ES-I3 (cell line): ENCODE measurements at regions not wholly inside any gene's neighbourhood (a gene's known extent, or its start where the extent isn't known, plus 50 kb on each side); places are given as distances from the start of the nearest gene placed in this dataset.
"Not testable (repeated sequence)": the region's sequence is repeated elsewhere in the genome, so short reads cannot be mapped to it uniquely, and the experiment has no call there.

Source experiments
- H3K36me3 ChIP-seq: 2 replicates; pipeline ENCODE4 v1.6.1; 2013; ENCODE audit warnings: mild to moderate bottlenecking, low read length, control low read depth, moderate library complexity; ENCODE audit not compliant: insufficient read depth
- H3K4me1 ChIP-seq: 2 replicates; pipeline ENCODE4 v1.6.1; 2013; ENCODE audit warnings: mild to moderate bottlenecking, control low read depth, low read length; ENCODE audit not compliant: insufficient read depth
- H3K9ac ChIP-seq: 2 replicates; pipeline ENCODE4 v1.6.1; 2013; ENCODE audit warnings: low read depth, mild to moderate bottlenecking, low read length, moderate library complexity
- H3K9me3 ChIP-seq: 2 replicates; pipeline ENCODE4 v1.6.1; 2013; ENCODE audit warnings: mild to moderate bottlenecking, low read length, moderate library complexity; ENCODE audit not compliant: control insufficient read depth, insufficient read depth

DNA sequence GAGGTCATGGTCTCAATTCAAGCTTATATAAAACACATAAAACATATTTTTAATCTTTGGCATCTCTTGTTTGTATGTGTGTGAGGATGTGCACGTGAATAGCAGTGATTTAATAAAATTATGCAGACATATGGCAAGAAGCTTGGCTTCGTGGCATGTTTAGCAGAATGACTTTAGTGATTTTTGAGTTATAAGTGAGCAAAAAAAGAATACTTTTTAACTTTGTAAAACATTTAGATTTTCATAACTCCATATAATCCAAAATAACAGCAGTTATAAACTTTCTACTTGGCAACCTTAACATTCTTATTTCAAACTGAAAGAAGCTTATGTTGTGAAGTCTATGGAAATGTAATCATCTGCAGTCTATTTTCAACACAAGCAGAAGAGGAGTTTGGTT is 120.6 kb downstream of the SLITRK1 start:
- Histone ChIP-seq H3K36me3 (no peaks in the 10 kb centered on the region), H3K9me3 (no peaks in the 10 kb centered on the region), H3K9ac (no peak overlapping the region), H3K4me1 (no peaks in the 10 kb centered on the region)

DNA sequence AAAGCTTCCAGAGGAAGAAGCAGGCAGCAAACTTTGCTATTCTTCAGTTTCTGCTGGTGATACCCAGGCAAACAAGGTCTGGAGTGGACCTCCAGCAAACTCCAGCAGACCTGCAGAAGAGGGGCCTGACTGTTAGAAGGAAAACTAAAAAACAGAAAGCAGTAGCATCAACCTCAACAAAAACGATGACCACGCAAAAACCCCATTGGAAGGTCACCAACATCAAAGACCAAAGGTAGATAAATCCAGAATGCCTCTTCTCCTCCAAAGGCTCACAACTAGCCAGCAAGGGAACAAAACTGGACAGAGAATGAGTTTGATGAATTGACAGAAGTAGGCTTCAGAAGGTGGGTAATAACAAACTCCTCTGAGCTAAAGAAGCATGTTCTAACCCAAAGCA is 127.1 kb downstream of the SLITRK1 start:
- not testable (repeated sequence) for H3K4me1 ChIP-seq, H3K36me3 ChIP-seq, H3K9me3 ChIP-seq, H3K9ac ChIP-seq

DNA sequence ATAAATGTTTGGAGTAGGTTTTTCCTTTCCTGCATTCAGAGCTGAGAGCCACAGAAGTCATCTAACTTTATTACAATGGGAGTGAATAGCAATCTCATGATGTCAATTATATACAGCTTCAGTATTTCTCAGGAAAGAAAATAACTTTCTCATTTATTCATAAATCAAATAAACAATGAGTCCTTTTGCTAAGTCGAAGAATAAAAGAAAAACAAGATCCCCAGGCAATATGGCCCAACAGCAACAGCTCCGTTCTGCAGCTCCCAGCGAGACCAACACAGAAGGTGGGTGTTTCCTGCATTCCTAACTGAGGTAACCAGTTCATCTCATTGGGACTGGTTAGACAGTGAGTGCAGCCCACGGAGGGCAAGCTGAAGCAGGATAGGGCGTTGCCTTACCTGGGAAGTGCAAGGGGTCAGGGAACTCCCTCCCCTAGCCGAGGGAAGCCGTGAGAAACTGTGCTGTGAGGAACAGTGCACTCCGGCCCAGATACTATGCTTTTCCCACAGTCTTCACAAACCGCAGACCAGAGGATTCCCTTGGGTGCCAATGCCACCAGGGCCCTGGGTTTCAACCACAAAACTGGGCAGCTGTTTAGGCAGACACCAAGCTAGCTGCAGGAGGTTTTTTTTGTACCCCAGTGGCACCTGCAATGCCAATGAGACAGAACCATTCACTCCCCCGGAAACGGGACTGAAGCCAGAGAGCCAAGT is 128.2 kb downstream of the SLITRK1 start:
- Histone ChIP-seq H3K36me3 (no peaks in the 10 kb centered on the region), H3K9me3 (no peaks in the 10 kb centered on the region), H3K9ac (no peak overlapping the region), H3K4me1 (no peaks in the 10 kb centered on the region)

DNA sequence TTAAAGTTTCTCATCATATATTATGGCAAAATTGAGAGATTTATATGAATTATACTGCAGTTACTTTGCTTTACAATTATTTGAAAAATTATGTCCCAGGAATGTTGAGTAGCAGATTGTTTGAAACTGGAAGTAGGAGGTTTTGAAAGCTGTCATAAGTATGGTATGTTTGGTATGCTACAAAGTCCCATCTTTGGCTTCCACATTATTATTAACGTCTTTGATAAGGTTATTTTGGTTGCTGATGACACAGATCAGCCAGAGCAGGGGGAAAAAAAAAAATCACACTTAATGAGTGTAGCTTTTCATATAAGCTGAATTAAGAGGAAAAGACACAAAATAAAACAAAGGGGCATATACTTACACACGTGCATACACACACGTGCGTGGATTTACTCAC is 130.1 kb downstream of the SLITRK1 start:
- Histone ChIP-seq H3K4me1 (no peaks in the 10 kb centered on the region), H3K36me3 (no peaks in the 10 kb centered on the region), H3K9ac (no peak overlapping the region), H3K9me3 (no peaks in the 10 kb centered on the region)

DNA sequence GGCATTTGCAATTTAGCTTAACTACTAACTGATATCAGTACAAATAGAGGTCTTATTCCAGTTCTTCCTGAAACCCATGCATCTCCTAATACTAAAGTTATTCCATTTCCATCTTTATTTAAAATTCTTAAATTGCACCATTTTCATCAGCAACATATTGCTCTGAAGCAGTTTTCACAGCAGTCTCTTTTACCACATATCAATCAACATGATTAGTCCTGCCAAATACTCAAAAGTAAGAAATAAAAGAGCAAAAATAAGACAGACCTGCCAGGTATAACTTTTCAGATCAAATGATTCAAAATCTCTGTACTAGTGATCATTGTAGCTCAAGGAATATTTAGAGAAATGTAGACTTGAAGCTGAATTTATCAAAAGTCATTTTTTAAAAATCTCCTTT is 141.7 kb downstream of the SLITRK1 start:
- Histone ChIP-seq H3K9ac (no peak overlapping the region), H3K4me1 (no peaks in the 10 kb centered on the region), H3K36me3 (no peaks in the 10 kb centered on the region), H3K9me3 (no peaks in the 10 kb centered on the region)

DNA sequence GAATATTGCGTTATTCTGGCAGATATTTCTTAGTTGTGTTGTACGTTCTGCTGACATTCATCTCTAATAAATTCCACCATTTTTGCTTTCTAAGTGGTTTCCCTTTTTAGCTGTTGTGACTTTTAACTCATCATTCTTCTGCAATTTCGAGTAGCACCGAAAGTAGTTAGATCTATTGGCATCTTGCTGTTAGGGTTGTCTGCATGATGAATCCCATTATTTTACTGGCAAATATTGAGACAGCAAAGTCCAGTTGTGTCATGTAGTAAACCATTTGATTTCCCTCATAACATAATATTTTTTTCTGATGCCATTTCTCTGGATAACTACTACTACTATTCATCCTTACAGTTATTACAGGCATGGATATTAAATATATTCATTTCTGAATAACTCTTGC is 143.9 kb downstream of the SLITRK1 start:
- H3K4me1 ChIP-seq, result peaks cover 4% of the 10 kb centered on the region; the same call in 1 of the 2 replicates
- no peak overlapping the region for H3K9ac ChIP-seq
- no peaks in the 10 kb centered on the region for H3K9me3 ChIP-seq
- no peaks in the 10 kb centered on the region for H3K36me3 ChIP-seq

DNA sequence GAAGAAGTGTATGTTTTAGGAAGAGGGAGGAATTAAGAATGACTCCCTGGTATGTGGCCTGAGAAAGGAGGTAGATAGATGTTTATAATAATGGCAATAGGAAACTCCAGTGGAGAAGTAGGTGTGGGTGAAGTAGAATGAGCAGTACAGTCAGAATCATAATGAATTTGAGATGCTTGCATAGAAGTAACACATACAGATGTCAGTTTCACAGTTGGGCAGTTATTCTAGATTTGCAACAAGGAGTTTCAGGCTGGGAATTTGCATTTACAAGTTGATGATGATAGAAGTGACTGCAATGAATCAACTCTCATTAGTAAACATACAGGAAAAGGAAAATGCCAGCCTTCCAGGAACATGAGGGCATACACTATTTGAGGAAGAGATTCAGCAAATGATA is 149.0 kb downstream of the SLITRK1 start:
- peaks cover 4% of the 10 kb centered on the region; the same call in 1 of the 2 replicates for H3K4me1 ChIP-seq
- H3K9ac ChIP-seq, result no peak overlapping the region
- H3K36me3 ChIP-seq, result no peaks in the 10 kb centered on the region
- no peaks in the 10 kb centered on the region for H3K9me3 ChIP-seq

DNA sequence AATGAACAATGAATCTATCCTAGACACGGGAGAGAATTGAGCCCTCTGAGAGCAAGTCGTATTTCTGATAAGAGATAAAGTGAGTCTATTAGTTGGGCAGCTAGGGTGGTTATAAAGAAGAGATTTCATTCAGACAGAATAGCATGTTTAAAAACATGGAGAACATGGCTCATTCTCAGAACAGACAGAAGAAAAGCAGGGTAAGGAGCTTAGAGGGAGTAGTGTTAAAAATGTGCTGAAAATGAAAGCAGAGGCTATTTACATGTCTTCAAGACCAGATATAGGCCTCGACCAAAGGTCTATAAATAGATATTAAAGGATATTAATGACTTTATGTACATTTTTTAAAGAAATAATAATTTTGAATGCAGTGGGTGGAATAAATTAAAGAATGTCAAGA is 149.5 kb downstream of the SLITRK1 start:
- H3K9me3 ChIP-seq, result no peaks in the 10 kb centered on the region
- no peaks in the 10 kb centered on the region for H3K36me3 ChIP-seq
- H3K4me1 ChIP-seq, result peaks cover 4% of the 10 kb centered on the region; the same call in 1 of the 2 replicates
- no peak overlapping the region for H3K9ac ChIP-seq

DNA sequence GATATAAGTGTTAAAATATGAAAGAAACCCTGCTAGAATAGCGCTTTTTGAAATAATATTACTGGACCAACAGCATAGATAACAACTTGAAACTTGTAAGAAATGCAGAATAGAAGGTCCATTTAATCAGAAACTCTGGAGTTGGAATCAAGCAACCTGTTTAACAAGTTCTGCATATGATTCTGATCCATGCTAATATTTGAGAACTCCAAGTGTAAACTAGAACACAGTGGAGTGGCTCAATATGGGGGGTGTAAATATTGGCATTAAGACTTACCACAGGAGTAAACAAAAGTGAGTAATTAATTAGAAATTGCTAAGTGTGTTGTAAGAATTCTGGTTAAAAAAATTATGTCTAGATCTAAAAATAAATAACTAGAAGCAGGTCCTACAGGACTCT is 151.2 kb downstream of the SLITRK1 start:
- no peaks in the 10 kb centered on the region for H3K9me3 ChIP-seq
- no peaks in the 10 kb centered on the region for H3K36me3 ChIP-seq

DNA sequence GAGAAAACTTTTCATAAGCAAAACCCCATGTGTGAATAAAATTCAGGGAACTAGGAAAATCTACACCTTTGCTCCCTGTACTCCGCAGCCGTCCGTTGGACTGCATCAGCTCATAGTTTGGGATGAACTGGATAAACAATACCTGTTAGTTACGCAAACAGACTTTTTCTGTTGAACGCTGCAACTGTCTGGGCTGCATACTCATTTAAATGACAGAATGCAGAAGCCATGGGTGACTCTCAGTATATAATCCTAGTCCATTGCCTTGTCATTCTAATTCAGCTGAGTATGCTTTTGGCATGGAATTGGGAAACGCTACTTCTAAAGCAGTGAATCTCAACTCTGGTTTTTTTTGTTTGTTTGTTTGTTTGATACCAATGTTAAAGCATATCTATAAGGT is 151.6 kb downstream of the SLITRK1 start:
- H3K9me3 ChIP-seq, result no peaks in the 10 kb centered on the region
- no peaks in the 10 kb centered on the region for H3K36me3 ChIP-seq
- no peak overlapping the region for H3K9ac ChIP-seq
- peaks cover 7% of the 10 kb centered on the region; the same call in 1 of the 2 replicates for H3K4me1 ChIP-seq

More for the DNA sequence above, 151.2 kb downstream of the SLITRK1 start:
- H3K4me1 ChIP-seq, result peaks cover 5% of the 10 kb centered on the region; the same call in 1 of the 2 replicates
- H3K9ac ChIP-seq, result no peak overlapping the region

DNA sequence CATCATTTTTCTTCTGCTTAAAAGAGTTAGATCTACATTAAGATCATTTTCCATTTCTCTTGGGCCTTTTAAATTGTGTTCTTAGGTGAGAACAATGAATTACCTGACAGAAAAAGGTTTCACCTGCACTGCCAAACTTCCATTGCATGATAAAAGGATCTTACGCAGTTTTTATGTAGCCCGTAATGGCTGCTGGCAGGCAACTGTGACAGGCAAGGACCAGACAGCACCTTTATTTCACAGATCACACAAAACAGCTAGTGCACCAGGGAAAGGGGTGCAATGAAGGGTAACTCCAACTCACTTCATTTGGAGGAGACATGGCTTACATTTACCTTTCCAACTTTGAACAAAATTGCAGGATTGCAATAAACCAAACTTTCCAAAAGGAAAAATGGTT is 159.8 kb downstream of the SLITRK1 start:
- Histone ChIP-seq H3K36me3 (no peaks in the 10 kb centered on the region), H3K9ac (no peak overlapping the region), H3K9me3 (no peaks in the 10 kb centered on the region)

DNA sequence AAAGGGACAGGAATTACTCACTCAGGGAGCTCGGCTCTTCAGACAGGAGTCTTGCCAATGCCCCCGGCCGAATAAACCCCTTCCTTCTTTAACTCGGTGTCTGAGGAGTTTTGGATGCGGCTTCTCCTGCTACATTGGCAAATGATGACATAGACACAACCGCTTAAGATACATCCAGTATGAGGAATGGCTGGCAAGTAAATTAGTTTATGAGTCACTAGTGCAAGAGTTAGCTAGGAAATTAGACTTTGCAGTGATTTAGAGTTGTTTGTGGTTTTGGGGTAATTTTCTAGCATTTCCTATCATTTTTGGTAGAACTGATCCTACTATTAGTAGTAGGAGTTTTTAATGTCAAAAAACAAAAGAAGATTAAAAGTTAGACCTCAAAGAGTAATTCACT is 166.2 kb downstream of the SLITRK1 start:
- no peaks in the 10 kb centered on the region for H3K36me3 ChIP-seq
- H3K4me1 ChIP-seq, result peaks cover 4% of the 10 kb centered on the region; the same call in 1 of the 2 replicates
- no peaks in the 10 kb centered on the region for H3K9me3 ChIP-seq
- no peak overlapping the region for H3K9ac ChIP-seq

More for the DNA sequence above, 159.8 kb downstream of the SLITRK1 start:
- peaks cover 3% of the 10 kb centered on the region; the same call in 1 of the 2 replicates for H3K4me1 ChIP-seq

DNA sequence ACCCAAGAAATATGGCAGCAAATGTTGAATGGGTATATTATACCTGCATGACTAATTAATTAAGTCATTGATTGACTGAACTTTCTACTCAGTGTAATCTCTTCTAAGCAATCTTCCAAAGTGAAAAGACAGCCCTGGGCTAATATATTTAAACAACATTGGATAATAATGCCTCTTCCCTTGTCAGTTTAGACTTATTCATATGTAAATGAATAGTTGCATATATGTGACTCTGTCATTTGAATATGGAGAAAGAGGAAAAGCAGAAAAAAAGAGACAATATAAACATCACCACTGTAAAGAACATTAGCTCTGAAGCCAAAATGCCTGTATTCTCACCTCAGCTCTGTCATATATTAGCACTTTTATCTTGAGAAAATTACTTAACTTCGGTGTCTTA is 168.0 kb downstream of the SLITRK1 start:
- Histone ChIP-seq H3K9me3 (no peaks in the 10 kb centered on the region), H3K36me3 (no peaks in the 10 kb centered on the region), H3K4me1 (peaks cover 4% of the 10 kb centered on the region; the same call in 1 of the 2 replicates), H3K9ac (no peak overlapping the region)

DNA sequence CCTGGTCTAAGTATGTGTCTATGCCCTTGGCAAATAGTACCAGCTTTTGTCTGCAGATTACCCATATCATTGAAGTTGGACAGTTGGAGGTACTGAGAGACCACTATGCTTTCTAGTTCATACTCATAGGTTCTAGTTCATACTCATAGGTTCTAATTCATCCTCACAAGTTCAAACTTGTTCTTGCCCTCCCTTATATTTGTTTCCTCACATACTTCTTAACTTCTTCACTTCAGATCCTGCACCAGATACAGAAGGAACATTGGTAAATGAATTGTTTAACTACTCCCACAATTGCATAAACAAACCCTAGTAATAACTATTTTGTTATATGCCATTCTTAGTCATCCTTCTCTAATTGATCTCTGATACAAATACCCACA is 172.2 kb downstream of the SLITRK1 start:
- no peak overlapping the region for H3K9ac ChIP-seq
- no peaks in the 10 kb centered on the region for H3K36me3 ChIP-seq
- no peaks in the 10 kb centered on the region for H3K9me3 ChIP-seq
- peaks cover 4% of the 10 kb centered on the region; the same call in 1 of the 2 replicates for H3K4me1 ChIP-seq

DNA sequence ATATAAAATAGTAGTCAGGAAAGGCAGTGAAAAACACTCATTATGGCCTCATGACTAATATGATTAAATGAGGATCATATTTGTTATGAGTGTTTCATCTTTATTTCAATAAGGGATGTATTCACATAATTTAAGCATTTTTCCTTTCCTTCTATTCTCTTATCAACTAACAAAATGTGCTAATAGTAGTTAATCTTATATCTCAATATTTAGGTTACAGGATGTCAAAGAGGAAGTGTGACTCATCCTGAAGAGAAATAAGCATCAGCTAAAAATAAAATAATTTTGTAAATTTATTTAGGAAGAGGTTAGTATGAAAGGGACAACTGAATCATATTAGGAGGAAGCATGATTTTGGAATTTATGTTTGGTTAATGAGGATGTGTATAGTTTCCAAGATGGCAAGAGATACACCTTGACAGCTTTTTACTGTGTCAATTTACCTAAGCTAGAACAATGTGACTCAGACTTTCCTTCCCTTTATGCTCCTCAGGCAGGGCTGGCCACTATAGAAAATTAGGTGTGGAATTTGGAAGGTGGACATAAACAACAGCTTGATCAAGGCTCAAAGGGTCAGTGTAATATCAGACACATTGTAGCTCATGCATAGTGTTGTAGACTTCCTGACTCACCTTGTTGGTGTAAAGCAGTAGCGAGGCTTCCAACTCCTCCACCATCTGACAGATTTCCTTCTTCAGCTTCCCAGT is 172.7 kb downstream of the SLITRK1 start:
- H3K36me3 ChIP-seq, result no peaks in the 10 kb centered on the region
- H3K9me3 ChIP-seq, result no peaks in the 10 kb centered on the region

More for the DNA sequence above, 172.7 kb downstream of the SLITRK1 start:
- no peak overlapping the region for H3K9ac ChIP-seq
- H3K4me1 ChIP-seq, result peaks cover 4% of the 10 kb centered on the region; the same call in 1 of the 2 replicates
